Trophoblast cell (in vitro differentiated cells and primary cell): ENCODE measurements at regions not wholly inside any gene's neighbourhood (a gene's known extent, or its start where the extent isn't known, plus 50 kb on each side); places are given as distances from the start of the nearest gene placed in this dataset.
A peak's percentile ranks its signal among the peaks of the same experiment; 100 is the strongest.

Source experiments
- DNase-seq, 2 donors: peaks; one replicate each; pipeline ENCODE4 v3.0.0-alpha.2; 2016
- H2AFZ ChIP-seq: 2 replicates; pipeline ENCODE4 v1.6.1; 2013; ENCODE audit warnings: low read length, moderate library complexity, mild to moderate bottlenecking; ENCODE audit not compliant: insufficient read depth, poor library complexity
- H2AK5ac ChIP-seq: 2 replicates; pipeline ENCODE4 v1.6.1; 2013; ENCODE audit warnings: mild to moderate bottlenecking, low read length
- H2BK120ac ChIP-seq: 2 replicates; pipeline ENCODE4 v1.6.1; 2013; ENCODE audit warnings: low read length, mild to moderate bottlenecking, moderate library complexity; ENCODE audit not compliant: insufficient read depth, poor library complexity
- H2BK12ac ChIP-seq: 2 replicates; pipeline ENCODE4 v1.6.1; 2013; ENCODE audit warnings: mild to moderate bottlenecking, low read length, moderate library complexity
- H2BK5ac ChIP-seq: 2 replicates; pipeline ENCODE4 v1.6.1; 2013; ENCODE audit warnings: low read length, low read depth, moderate library complexity, mild to moderate bottlenecking; ENCODE audit not compliant: poor library complexity
- H3K14ac ChIP-seq: 2 replicates; pipeline ENCODE4 v1.6.1; 2013; ENCODE audit warnings: mild to moderate bottlenecking, low read length
- H3K18ac ChIP-seq: 2 replicates; pipeline ENCODE4 v1.6.1; 2013; ENCODE audit warnings: mild to moderate bottlenecking, low read length
- H3K23ac ChIP-seq: 2 replicates; pipeline ENCODE4 v1.6.1; 2013; ENCODE audit warnings: low read length
- H3K27ac ChIP-seq: 2 replicates; pipeline ENCODE4 v1.5.1; 2013; ENCODE audit warnings: low read depth, mild to moderate bottlenecking, inconsistent platforms, low read length, moderate library complexity
- H3K27me3 ChIP-seq: 2 replicates; pipeline ENCODE4 v1.6.1; 2013; ENCODE audit warnings: inconsistent platforms, mild to moderate bottlenecking, low read length, moderate library complexity; ENCODE audit not compliant: insufficient read depth
- H3K36me3 ChIP-seq, 2 experiments: 1 replicate in 1 of 2; 2 replicates in 1 of 2; pipeline ENCODE4 v1.6.1; 2013; ENCODE audit warnings: low read length in 2 of 2, mild to moderate bottlenecking in 2 of 2, moderate library complexity in 1 of 2; ENCODE audit not compliant: insufficient read depth in 2 of 2, control insufficient read depth in 1 of 2
- H3K4ac ChIP-seq: 2 replicates; pipeline ENCODE4 v1.6.1; 2013; ENCODE audit warnings: low read depth, mild to moderate bottlenecking, low read length, moderate library complexity
- H3K4me1 ChIP-seq, 2 experiments: 1 replicate in 1 of 2; 2 replicates in 1 of 2; pipeline ENCODE4 v1.6.1; 2013; ENCODE audit warnings: low read length in 2 of 2, mild to moderate bottlenecking in 2 of 2, moderate library complexity in 1 of 2; ENCODE audit not compliant: insufficient read depth in 2 of 2, control insufficient read depth in 1 of 2
- H3K4me2 ChIP-seq: 2 replicates; pipeline ENCODE4 v1.6.1; 2013; ENCODE audit warnings: inconsistent platforms, mild to moderate bottlenecking, low read length, moderate library complexity
- H3K4me3 ChIP-seq: 2 replicates; pipeline ENCODE4 v1.5.1; 2013; ENCODE audit warnings: mild to moderate bottlenecking, low read depth, low read length, inconsistent platforms
- H3K79me1 ChIP-seq: one replicate; pipeline ENCODE4 v1.6.1; 2013; ENCODE audit warnings: low read length
- H3K79me2 ChIP-seq: 2 replicates; pipeline ENCODE4 v1.6.1; 2013; ENCODE audit warnings: low read length, mild to moderate bottlenecking; ENCODE audit not compliant: control insufficient read depth, insufficient read depth, poor library complexity
- H3K9ac ChIP-seq: 2 replicates; pipeline ENCODE4 v1.6.1; 2013; ENCODE audit warnings: mild to moderate bottlenecking, low read length
- H3K9me3 ChIP-seq: 2 replicates; pipeline ENCODE4 v1.6.1; 2013; ENCODE audit warnings: low read depth, mild to moderate bottlenecking, control low read depth, inconsistent platforms, low read length; ENCODE audit not compliant: insufficient read depth
- H4K12ac ChIP-seq: 2 replicates; pipeline ENCODE4 v1.6.1; 2013; ENCODE audit warnings: low read depth, mild to moderate bottlenecking, low read length, moderate library complexity
- H4K8ac ChIP-seq: 2 replicates; pipeline ENCODE4 v1.6.1; 2013; ENCODE audit warnings: low read depth, mild to moderate bottlenecking, low read length, moderate library complexity
- H4K91ac ChIP-seq: one replicate; pipeline ENCODE4 v1.6.1; 2013; ENCODE audit warnings: low read depth, mild to moderate bottlenecking, low read length, moderate library complexity
- WGBS: extraction: QIAGEN DNeasy Blood & Tissue Kit; methylation state at CpG from one replicate; pipeline ENCODE4 v1.1.7; 2013; ENCODE audit warnings: missing lambda C conversion rate; ENCODE audit not compliant: insufficient read length, insufficient coverage; ENCODE audit errors: extremely low coverage; 5-methylcytosine and 5-hydroxymethylcytosine counted together

DNA sequence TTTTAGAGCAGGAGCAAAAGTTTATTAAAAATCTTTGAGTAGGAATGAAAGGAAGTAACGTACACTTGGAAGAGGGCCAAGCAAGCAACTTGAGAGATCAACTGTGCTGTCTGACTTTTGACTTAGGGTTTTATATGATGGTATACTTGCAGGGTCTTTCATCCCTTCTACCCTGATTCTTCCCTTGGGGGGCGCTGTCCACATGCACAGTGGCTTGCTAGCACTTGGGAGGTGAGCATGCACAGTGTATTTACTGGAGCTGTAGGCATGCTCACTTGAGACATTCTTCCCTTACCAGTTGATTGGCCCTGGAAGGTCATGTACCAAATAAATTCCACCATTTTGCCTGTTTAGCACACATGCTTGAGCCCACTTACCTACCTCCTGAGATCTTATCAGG, 1001.3 kb upstream of the ADGRL2 start:
- H4K8ac ChIP-seq: no peak overlapping the region
- H2BK120ac ChIP-seq: no peak overlapping the region
- no CpG with 5 or more reads among the region's 2 CpGs for WGBS
- H3K9ac ChIP-seq: no peak overlapping the region
- no peak overlapping the region for H3K23ac ChIP-seq
- H2BK5ac ChIP-seq: no peak overlapping the region
- H3K27me3 ChIP-seq: no peaks in the 10 kb centered on the region
- H3K79me2 ChIP-seq: no peaks in the 10 kb centered on the region
- no peak overlapping the region for H3K4me2 ChIP-seq
- no peaks in the 10 kb centered on the region for H3K9me3 ChIP-seq
- DNase-seq: no peak
- no peak overlapping the region for H4K91ac ChIP-seq
- H2BK12ac ChIP-seq: no peak overlapping the region
- H3K14ac ChIP-seq: no peak overlapping the region
- H3K27ac ChIP-seq: no peak overlapping the region
- no peak overlapping the region for H3K4me3 ChIP-seq
- H3K4me1 ChIP-seq: no peaks in the 10 kb centered on the region
- no peak overlapping the region for H4K12ac ChIP-seq
- H3K18ac ChIP-seq: no peak overlapping the region
- no peak overlapping the region for H2AK5ac ChIP-seq
- no peak overlapping the region for H3K4ac ChIP-seq
- H3K79me1 ChIP-seq: no peaks in the 10 kb centered on the region
- H2AFZ ChIP-seq: no peak overlapping the region
- no peaks in the 10 kb centered on the region for H3K36me3 ChIP-seq

DNA sequence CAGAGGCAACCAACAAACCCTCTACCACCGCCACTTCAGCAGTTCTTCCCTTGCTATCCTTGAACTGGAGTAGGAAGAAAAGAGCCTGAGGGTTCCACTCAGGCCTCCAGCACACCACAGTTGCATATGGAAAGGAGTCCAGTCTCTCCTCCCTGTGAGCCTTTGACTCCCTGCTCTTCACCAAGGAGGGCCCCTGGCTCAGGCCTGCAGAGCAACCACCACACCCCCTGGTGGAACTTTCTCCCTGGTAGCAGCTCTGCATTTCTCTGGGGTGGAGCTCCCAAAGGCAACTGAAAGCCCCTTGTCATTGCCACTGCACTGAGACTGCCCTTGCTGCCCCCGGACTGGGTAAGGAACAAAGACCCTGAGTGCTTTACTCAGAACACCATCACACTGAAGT, 1021.5 kb upstream of the ADGRL2 start:
- Histone ChIP-seq H2BK120ac (no peak overlapping the region), H3K14ac (no peak overlapping the region), H2BK5ac (no peak overlapping the region), H3K79me1 (no peaks in the 10 kb centered on the region), H3K4me3 (no peak overlapping the region), H3K27ac (no peak overlapping the region), H3K79me2 (no peaks in the 10 kb centered on the region), H3K4me2 (no peak overlapping the region), H2AK5ac (no peak overlapping the region), H3K9ac (no peak overlapping the region), H3K4ac (no peak overlapping the region), H4K12ac (peak overlapping the region; percentile 24), H3K23ac (no peak overlapping the region), H3K9me3 (peaks cover 5% of the 10 kb centered on the region), H4K8ac (no peak overlapping the region), H2AFZ (no peak overlapping the region), H3K18ac (no peak overlapping the region), H3K36me3 (no peaks in the 10 kb centered on the region), H4K91ac (no peak overlapping the region), H2BK12ac (no peak overlapping the region), H3K4me1 (peaks cover 0 to 3% of the 10 kb centered on the region in 2 experiments), H3K27me3 (no peaks in the 10 kb centered on the region)
- no CpG with 5 or more reads among the region's 2 CpGs for WGBS
- peak in 1 of 2 donors; percentile 15 for DNase-seq

GRCh38 chr1:80778094-80778840, 1022.5 kb upstream of the ADGRL2 start:
- WGBS: no CpG with 5 or more reads among the region's 12 CpGs
- no peak overlapping the region for H3K14ac ChIP-seq
- no peak overlapping the region for H3K27ac ChIP-seq
- no peak overlapping the region for H3K4me2 ChIP-seq
- no peak overlapping the region for H2BK12ac ChIP-seq
- H3K18ac ChIP-seq: no peak overlapping the region
- no peak overlapping the region for H2AK5ac ChIP-seq
- H3K36me3 ChIP-seq: no peaks in the 10 kb centered on the region
- no peak overlapping the region for H4K8ac ChIP-seq
- no peak overlapping the region for H3K4me3 ChIP-seq
- H2AFZ ChIP-seq: no peak overlapping the region
- no peak overlapping the region for H3K9ac ChIP-seq
- H2BK120ac ChIP-seq: no peak overlapping the region
- H4K91ac ChIP-seq: no peak overlapping the region
- DNase-seq: no peak
- H3K23ac ChIP-seq: no peak overlapping the region
- no peak overlapping the region for H2BK5ac ChIP-seq
- no peak overlapping the region for H3K4ac ChIP-seq
- peaks cover 3% of the 10 kb centered on the region for H3K9me3 ChIP-seq
- H3K27me3 ChIP-seq: no peaks in the 10 kb centered on the region
- no peaks in the 10 kb centered on the region for H3K79me2 ChIP-seq
- peaks cover 0 to 3% of the 10 kb centered on the region in 2 experiments for H3K4me1 ChIP-seq
- no peak overlapping the region for H4K12ac ChIP-seq
- H3K79me1 ChIP-seq: no peaks in the 10 kb centered on the region

DNA sequence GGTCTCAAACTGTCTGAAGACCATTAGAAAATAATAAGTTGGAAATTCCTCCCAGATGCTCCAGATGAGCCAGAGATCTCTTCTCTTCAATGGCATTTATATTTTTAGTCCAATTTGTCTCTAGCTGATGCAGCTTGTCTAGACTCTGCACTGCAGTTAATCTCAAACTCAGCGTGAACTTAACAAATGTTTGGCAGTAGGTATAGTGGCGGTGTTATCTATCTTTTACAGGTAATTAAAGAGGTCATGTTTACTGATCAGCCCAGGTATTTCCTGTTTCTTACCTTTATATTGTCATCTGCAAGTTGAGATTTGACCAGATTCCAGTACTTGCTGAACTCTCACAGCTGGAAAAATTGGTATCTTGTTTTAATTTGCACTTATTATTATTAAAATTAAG, 1024.5 kb upstream of the ADGRL2 start:
- Histone ChIP-seq H2BK5ac (no peak overlapping the region), H3K27me3 (no peaks in the 10 kb centered on the region), H3K79me1 (no peaks in the 10 kb centered on the region), H4K12ac (no peak overlapping the region), H3K9ac (no peak overlapping the region), H3K23ac (no peak overlapping the region), H2AK5ac (no peak overlapping the region), H3K27ac (no peak overlapping the region), H3K18ac (no peak overlapping the region), H3K36me3 (no peaks in the 10 kb centered on the region), H3K4ac (no peak overlapping the region), H3K9me3 (peaks cover 3% of the 10 kb centered on the region), H3K79me2 (no peaks in the 10 kb centered on the region), H3K4me2 (no peak overlapping the region), H3K4me3 (no peak overlapping the region), H4K91ac (no peak overlapping the region), H4K8ac (no peak overlapping the region), H2BK120ac (no peak overlapping the region), H3K4me1 (peaks cover 0 to 3% of the 10 kb centered on the region in 2 experiments), H3K14ac (no peak overlapping the region), H2BK12ac (no peak overlapping the region), H2AFZ (no peak overlapping the region)
- DNase-seq: no peak
- WGBS: no CpG with 5 or more reads among the region's 2 CpGs
